GM19372 (cell line): ENCODE measurements at regions not wholly inside any gene's neighbourhood (a gene's known extent, or its start where the extent isn't known, plus 50 kb on each side); places are given as distances from the start of the nearest gene placed in this dataset.
A peak's percentile ranks its signal among the peaks of the same experiment; 100 is the strongest.
"Not testable (repeated sequence)": the region's sequence is repeated elsewhere in the genome, so short reads cannot be mapped to it uniquely, and the experiment has no call there.

Experiments used
- ATAC-seq: cut with Tn5 transposase; IDR thresholded peaks from one replicate; pipeline ENCODE4 v1.9.1; 2021; ENCODE audit warnings: mild to moderate bottlenecking, low read depth, moderate library complexity; ENCODE audit not compliant: unreplicated experiment

- no peak for ATAC-seq
Measured at GRCh38 chrX:102784550-102784949, 64.0 kb downstream of the GPRASP3 start.

- ATAC-seq: no peak
Measured at GRCh38 chrX:102787283-102787682, 66.7 kb downstream of the GPRASP3 start.

- no peak for ATAC-seq
Measured at GRCh38 chrX:102808336-102808735, 87.8 kb downstream of the GPRASP3 start.

- not testable (repeated sequence) for ATAC-seq
Measured at GRCh38 chrX:102818269-102818668, 97.7 kb downstream of the GPRASP3 start.

GRCh38 chrX:102832661-102833060 is 104.4 kb upstream of the RAB40AL start:
- ATAC-seq: no peak

GRCh38 chrX:102833136-102833535 is 103.9 kb upstream of the RAB40AL start:
- ATAC-seq: no peak

GRCh38 chrX:102835504-102836146 is 101.4 kb upstream of the RAB40AL start:
- no peak for ATAC-seq

- ATAC-seq: no peak
Measured at GRCh38 chrX:102837847-102838246, 99.2 kb upstream of the RAB40AL start.

GRCh38 chrX:102840871-102841705 is 96.0 kb upstream of the RAB40AL start:
- ATAC-seq: no peak

- ATAC-seq: no peak
Measured at GRCh38 chrX:102841706-102842003, 95.4 kb upstream of the RAB40AL start.

- no peak for ATAC-seq
Measured at GRCh38 chrX:102845020-102845419, 92.1 kb upstream of the RAB40AL start.

- ATAC-seq: no peak
Measured at GRCh38 chrX:102846544-102847236, 90.4 kb upstream of the RAB40AL start.

- ATAC-seq: no peak
Measured at GRCh38 chrX:102847362-102847761, 89.7 kb upstream of the RAB40AL start.

GRCh38 chrX:102849396-102849795 is 87.7 kb upstream of the RAB40AL start:
- ATAC-seq: no peak

- not testable (repeated sequence) for ATAC-seq
Measured at GRCh38 chrX:102858826-102859549, 78.1 kb upstream of the RAB40AL start.

- ATAC-seq: no peak
Measured at GRCh38 chrX:102859550-102859871, 77.6 kb upstream of the RAB40AL start.

- no peak for ATAC-seq
Measured at GRCh38 chrX:102860235-102860634, 76.8 kb upstream of the RAB40AL start.

GRCh38 chrX:102863735-102864134 is 73.3 kb upstream of the RAB40AL start:
- peak; percentile 98 for ATAC-seq

- no peak for ATAC-seq
Measured at GRCh38 chrX:102866981-102867656, 70.0 kb upstream of the RAB40AL start.

- ATAC-seq: no peak
Measured at GRCh38 chrX:102883491-102883890, 53.6 kb upstream of the RAB40AL start.
